BLaER1 (cell line): ENCODE measurements at regions not wholly inside any gene's neighbourhood (a gene's known extent, or its start where the extent isn't known, plus 50 kb on each side); places are given as distances from the start of the nearest gene placed in this dataset.

Experiments used
- H3K27ac ChIP-seq: shearing (Covaris generic); formaldehyde crosslinking; 2 replicates; pipeline ENCODE4 v1.8.1; 2022
- H3K27me3 ChIP-seq: shearing (Covaris generic); formaldehyde crosslinking; 2 replicates; pipeline ENCODE4 v1.8.1; 2022
- H3K36me3 ChIP-seq: shearing (Covaris generic); formaldehyde crosslinking; 2 replicates; pipeline ENCODE4 v1.8.1; 2022
- H3K4me1 ChIP-seq: shearing (Covaris generic); formaldehyde crosslinking; 2 replicates; pipeline ENCODE4 v1.8.1; 2022
- H3K4me2 ChIP-seq: shearing (Covaris generic); formaldehyde crosslinking; 2 replicates; pipeline ENCODE4 v1.8.1; 2022
- H3K4me3 ChIP-seq: shearing (Covaris generic); formaldehyde crosslinking; 2 replicates; pipeline ENCODE4 v1.8.1; 2022
- H3K9ac ChIP-seq: shearing (Covaris generic); formaldehyde crosslinking; 2 replicates; pipeline ENCODE4 v1.8.1; 2022
- H3K9me3 ChIP-seq: shearing (Covaris generic); formaldehyde crosslinking; 2 replicates; pipeline ENCODE4 v1.8.1; 2022
- H4K20me1 ChIP-seq: shearing (Covaris generic); formaldehyde crosslinking; 2 replicates; pipeline ENCODE4 v1.8.1; 2022
- Cebpa-rat ChIP-seq: shearing (Covaris generic); IDR thresholded peaks from 2 replicates; pipeline ENCODE4 v1.8.1; 2022

DNA sequence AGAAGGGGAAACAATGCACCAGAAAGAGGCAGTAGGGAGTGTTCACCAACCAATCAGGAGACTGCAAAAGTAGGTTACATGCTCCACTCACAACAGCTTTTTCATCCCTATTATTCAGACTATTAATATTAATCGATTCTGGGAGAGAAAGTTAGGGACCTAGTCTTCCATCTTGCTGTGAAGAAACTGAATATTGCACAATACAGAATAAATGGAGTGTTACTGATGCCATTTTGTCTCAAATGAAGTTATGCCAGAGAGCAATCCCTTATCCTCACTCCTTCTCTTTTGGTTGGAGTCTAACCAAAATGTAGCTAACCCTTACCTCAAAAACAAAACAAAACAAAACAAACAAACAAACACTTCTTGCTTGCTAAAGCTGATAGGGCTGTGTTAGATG is 1120.9 kb upstream of the GYPC start:
- Histone ChIP-seq H3K9ac (no peak overlapping the region), H3K4me1 (no peaks in the 10 kb centered on the region), H3K4me2 (no peak overlapping the region), H4K20me1 (no peaks in the 10 kb centered on the region), H3K9me3 (no peaks in the 10 kb centered on the region), H3K36me3 (no peaks in the 10 kb centered on the region), H3K27ac (no peak overlapping the region), H3K27me3 (no peaks in the 10 kb centered on the region), H3K4me3 (no peak overlapping the region)
- peak; percentile 40; the same call in 1 of the 2 replicates for TF ChIP-seq Cebpa-rat

DNA sequence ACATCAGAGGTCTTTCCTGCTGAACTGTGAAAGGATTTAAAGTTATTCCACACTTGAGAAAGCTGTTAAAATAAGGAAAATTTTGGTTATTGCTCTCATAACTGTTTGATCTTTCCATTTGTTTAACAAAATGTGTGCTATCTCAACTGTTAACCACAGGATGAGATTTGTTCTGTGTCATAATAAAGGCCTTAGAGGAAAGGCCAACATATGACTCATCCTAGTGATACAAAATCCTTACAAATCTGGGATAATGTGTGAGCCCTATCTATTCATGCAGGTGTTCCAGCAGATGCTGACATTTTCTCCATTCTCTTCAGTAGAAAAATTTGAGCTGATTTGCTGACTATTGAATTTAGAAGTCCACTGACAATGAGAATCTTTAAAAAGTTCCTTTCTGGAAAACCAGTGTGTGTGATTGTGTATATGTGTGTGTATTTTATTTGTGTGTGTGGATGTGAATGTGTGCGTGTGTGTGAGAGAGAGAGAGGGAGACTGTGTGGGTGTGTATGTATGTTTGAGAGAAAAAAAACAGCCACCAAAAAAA is 1111.9 kb upstream of the GYPC start:
- H3K9me3 ChIP-seq, result no peaks in the 10 kb centered on the region
- no peak overlapping the region for H3K27ac ChIP-seq
- TF ChIP-seq Cebpa-rat, result no peak
- H3K27me3 ChIP-seq, result no peaks in the 10 kb centered on the region
- no peak overlapping the region for H3K9ac ChIP-seq
- H3K4me3 ChIP-seq, result no peak overlapping the region
- no peak overlapping the region for H3K4me2 ChIP-seq
- H3K36me3 ChIP-seq, result no peaks in the 10 kb centered on the region
- no peaks in the 10 kb centered on the region for H4K20me1 ChIP-seq
- H3K4me1 ChIP-seq, result no peaks in the 10 kb centered on the region

DNA sequence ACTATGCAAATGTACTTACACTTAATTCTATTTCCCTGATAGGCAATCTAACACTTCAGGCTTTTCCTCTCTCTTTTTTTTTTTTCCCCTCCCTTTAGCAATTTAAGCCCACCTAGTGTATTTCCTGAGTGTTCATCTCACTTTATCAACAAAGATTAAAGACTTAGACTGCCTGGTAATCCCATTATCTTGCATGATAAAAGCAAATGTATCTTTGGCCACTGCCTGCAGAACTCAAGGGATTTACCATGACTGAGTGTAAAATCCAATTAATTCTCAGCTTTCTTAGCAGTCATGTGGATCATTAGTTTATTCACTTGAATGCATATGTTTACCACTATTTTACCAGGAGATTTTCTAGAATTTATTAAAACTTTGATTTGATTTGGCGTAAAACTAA is 1102.2 kb upstream of the GYPC start:
- no peaks in the 10 kb centered on the region for H3K9me3 ChIP-seq
- no peaks in the 10 kb centered on the region for H3K36me3 ChIP-seq
- H3K4me1 ChIP-seq, result peaks cover 10% of the 10 kb centered on the region
- H4K20me1 ChIP-seq, result no peaks in the 10 kb centered on the region
- no peaks in the 10 kb centered on the region for H3K27me3 ChIP-seq
- no peak overlapping the region for H3K27ac ChIP-seq
- H3K4me2 ChIP-seq, result no peak overlapping the region
- TF ChIP-seq Cebpa-rat, result no peak
- H3K4me3 ChIP-seq, result no peak overlapping the region
- H3K9ac ChIP-seq, result no peak overlapping the region

DNA sequence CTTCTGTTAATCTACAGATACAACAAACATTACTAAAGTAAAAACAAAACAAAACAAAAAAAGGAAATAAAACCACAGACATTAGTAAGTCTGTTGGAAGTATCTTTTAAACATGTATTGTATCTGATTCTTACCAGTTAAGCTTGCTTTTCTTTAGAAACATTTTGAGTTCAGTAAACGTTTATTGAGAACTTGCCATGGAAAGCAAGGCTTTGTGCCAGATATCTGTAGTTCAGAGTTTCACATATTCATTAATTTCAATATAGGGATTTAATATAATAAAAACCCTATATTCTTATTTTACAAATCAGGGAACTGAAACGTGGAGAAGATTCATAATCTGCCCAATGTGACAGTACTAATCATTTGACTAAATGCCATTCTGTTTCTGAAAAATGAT is 1101.0 kb upstream of the GYPC start:
- Histone ChIP-seq H3K4me2 (no peak overlapping the region), H4K20me1 (no peaks in the 10 kb centered on the region), H3K4me1 (peaks cover 10% of the 10 kb centered on the region), H3K4me3 (no peak overlapping the region), H3K36me3 (no peaks in the 10 kb centered on the region), H3K27ac (no peak overlapping the region), H3K9me3 (no peaks in the 10 kb centered on the region), H3K9ac (no peak overlapping the region), H3K27me3 (no peaks in the 10 kb centered on the region)
- TF ChIP-seq Cebpa-rat, result no peak

DNA sequence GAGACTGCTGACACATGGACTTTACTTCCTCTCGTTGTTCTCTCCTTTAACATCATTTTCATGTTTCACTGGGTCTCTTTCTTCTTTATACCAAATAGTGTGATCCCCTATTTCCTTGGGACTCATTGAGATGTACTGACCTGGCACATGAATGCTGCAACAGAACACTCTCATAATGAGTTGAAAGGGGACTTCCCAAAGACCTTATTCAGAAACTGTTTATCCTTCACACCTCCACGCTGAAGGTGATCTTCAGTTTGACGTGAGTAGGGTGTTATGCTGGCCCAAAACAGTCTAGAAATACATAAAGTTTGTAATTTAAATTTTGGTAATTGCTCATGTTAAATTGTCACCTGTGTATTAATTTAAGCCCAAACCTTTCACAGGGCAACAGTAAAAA is 1096.8 kb upstream of the GYPC start:
- no peak overlapping the region for H3K9ac ChIP-seq
- H3K4me3 ChIP-seq, result no peak overlapping the region
- H3K4me2 ChIP-seq, result no peak overlapping the region
- H4K20me1 ChIP-seq, result no peaks in the 10 kb centered on the region
- H3K9me3 ChIP-seq, result no peaks in the 10 kb centered on the region
- H3K27me3 ChIP-seq, result no peaks in the 10 kb centered on the region
- H3K36me3 ChIP-seq, result no peaks in the 10 kb centered on the region
- no peak for TF ChIP-seq Cebpa-rat
- peaks cover 10% of the 10 kb centered on the region for H3K4me1 ChIP-seq
- no peak overlapping the region for H3K27ac ChIP-seq

DNA sequence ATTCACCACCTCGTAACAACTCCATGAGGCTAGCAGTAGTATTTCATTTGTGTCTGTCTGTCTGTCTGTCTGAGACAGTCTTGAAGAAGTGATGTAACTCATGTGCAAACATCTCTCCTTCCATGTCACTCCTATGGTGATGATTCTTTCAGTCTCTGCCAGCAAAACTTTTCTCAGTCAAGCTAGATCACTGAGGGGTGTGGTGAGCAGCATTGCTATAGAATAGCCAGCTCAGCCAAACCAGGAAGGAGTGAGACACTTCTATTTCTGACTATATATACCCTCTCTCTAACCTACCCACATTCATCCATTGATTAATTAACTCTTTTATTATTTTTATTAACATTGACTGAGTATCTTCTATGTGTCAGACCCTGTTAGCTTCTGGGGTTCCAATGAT is 1095.1 kb upstream of the GYPC start:
- Histone ChIP-seq H3K27me3 (no peaks in the 10 kb centered on the region), H3K4me1 (peaks cover 10% of the 10 kb centered on the region), H4K20me1 (no peaks in the 10 kb centered on the region), H3K27ac (no peak overlapping the region), H3K36me3 (no peaks in the 10 kb centered on the region), H3K4me2 (no peak overlapping the region), H3K9ac (no peak overlapping the region), H3K4me3 (no peak overlapping the region), H3K9me3 (no peaks in the 10 kb centered on the region)
- no peak for TF ChIP-seq Cebpa-rat

DNA sequence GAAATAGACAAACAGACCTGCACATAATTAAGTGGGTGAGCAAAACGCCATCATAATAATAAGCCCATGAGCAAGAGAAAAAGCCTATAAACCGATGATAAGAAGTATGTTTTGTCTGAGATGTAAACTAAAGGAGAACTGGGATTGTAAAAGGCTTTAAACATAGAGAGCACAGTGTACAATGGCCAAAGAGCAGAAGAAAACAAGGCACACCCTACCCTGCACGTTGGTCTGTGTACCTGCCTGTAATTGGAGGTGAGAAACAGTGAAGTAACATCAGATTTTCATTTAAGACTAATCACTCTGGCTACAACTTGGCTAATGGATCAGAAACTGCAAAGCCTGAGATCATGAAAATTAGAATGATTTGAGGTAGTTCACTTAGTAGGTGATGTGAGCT is 1094.7 kb upstream of the GYPC start:
- Histone ChIP-seq H3K27ac (no peak overlapping the region), H3K4me1 (peaks cover 10% of the 10 kb centered on the region), H3K9ac (no peak overlapping the region), H3K9me3 (no peaks in the 10 kb centered on the region), H3K27me3 (no peaks in the 10 kb centered on the region), H3K4me2 (no peak overlapping the region), H4K20me1 (no peaks in the 10 kb centered on the region), H3K36me3 (no peaks in the 10 kb centered on the region), H3K4me3 (no peak overlapping the region)
- no peak for TF ChIP-seq Cebpa-rat

DNA sequence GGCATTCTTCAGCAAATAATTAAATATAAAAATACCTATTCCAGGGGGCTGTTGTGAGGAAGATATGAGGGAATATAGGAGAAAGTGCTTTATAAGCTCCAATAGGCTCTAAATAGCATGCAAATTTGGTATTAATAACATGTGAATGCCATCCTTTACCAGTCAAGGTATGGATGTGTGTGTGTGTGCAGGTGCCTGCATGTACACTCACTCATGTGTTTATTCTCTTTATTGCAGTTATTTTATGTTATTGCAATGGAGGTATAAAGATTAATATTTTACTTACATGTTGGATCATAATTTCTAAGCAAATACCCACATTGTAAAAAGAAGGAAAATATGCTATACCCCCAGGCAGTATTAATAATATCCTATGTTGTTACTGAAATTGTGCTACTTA is 1093.0 kb upstream of the GYPC start:
- Histone ChIP-seq H3K27me3 (no peaks in the 10 kb centered on the region), H3K27ac (no peak overlapping the region), H4K20me1 (no peaks in the 10 kb centered on the region), H3K36me3 (no peaks in the 10 kb centered on the region), H3K9ac (no peak overlapping the region), H3K4me2 (no peak overlapping the region), H3K9me3 (no peaks in the 10 kb centered on the region), H3K4me1 (no peaks in the 10 kb centered on the region), H3K4me3 (no peak overlapping the region)
- no peak for TF ChIP-seq Cebpa-rat

DNA sequence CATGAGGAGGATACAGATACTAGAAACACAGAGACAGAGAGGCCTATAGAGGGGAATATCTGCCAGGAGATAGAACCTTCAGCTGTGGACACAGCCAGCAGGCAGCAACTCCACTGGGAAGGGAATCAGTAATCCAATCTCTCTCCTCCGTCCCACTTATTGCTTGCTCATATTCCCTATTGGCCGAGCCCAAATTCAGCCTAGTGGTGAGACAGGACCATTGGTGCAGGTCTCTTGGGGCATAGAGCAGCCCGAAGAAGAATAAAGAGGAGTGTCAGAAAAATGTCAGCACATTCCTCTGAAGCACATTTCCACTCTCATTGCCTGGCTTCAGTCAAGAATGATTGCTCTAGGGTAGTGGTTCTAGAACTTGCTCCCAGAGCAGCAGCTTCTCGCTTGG is 1091.5 kb upstream of the GYPC start:
- no peaks in the 10 kb centered on the region for H3K4me1 ChIP-seq
- H3K4me3 ChIP-seq, result no peak overlapping the region
- H3K36me3 ChIP-seq, result no peaks in the 10 kb centered on the region
- no peak overlapping the region for H3K4me2 ChIP-seq
- H3K9ac ChIP-seq, result no peak overlapping the region
- H4K20me1 ChIP-seq, result no peaks in the 10 kb centered on the region
- TF ChIP-seq Cebpa-rat, result no peak
- H3K27me3 ChIP-seq, result no peaks in the 10 kb centered on the region
- H3K27ac ChIP-seq, result no peak overlapping the region
- no peaks in the 10 kb centered on the region for H3K9me3 ChIP-seq

DNA sequence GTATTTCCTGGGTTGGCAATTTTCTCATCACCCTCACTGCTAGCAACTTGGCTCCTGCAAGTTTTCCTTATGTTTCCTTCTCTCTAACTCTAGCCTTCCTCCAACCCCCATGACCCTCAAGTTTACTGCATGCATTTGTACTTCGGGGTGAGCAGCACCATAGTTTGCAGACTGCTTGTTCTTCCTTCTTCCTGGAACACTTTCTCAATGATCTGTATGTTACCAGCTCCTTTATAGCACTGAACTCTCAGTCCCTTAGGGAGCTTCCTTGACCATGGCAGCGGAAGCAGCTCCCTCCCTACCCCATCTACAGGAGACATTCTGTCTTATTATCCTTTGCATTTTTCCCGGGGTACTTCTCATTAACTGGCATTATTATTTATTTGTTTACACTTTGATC is 1089.5 kb upstream of the GYPC start:
- H3K27me3 ChIP-seq, result no peaks in the 10 kb centered on the region
- no peaks in the 10 kb centered on the region for H3K36me3 ChIP-seq
- TF ChIP-seq Cebpa-rat, result no peak
- H3K9ac ChIP-seq, result no peak overlapping the region
- H3K27ac ChIP-seq, result no peak overlapping the region
- no peak overlapping the region for H3K4me2 ChIP-seq
- no peaks in the 10 kb centered on the region for H4K20me1 ChIP-seq
- H3K9me3 ChIP-seq, result no peaks in the 10 kb centered on the region
- H3K4me1 ChIP-seq, result no peaks in the 10 kb centered on the region
- H3K4me3 ChIP-seq, result no peak overlapping the region

DNA sequence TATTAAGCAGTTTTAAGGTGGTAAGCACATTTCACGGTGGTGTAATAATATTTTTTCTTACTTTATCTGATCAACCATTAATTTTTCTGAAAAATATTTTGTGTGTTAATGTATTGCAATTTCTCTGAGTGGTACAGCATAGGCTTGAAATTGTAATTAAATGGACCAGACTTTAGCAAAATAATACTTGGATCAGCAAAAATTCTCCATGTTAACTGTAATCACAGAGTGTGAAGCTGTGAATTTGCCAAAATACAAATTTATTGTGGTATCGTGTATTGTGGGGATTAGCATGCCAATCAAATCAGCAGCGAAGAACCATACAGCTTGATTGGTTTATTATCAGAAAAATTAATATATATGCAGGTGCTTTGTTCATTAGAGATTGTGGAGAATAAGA is 1088.9 kb upstream of the GYPC start:
- TF ChIP-seq Cebpa-rat, result no peak
- H3K4me3 ChIP-seq, result no peak overlapping the region

More for the DNA sequence above, 1088.9 kb upstream of the GYPC start:
- no peak overlapping the region for H3K4me2 ChIP-seq
- H4K20me1 ChIP-seq, result no peaks in the 10 kb centered on the region
- no peaks in the 10 kb centered on the region for H3K4me1 ChIP-seq
- no peaks in the 10 kb centered on the region for H3K27me3 ChIP-seq
- H3K9me3 ChIP-seq, result no peaks in the 10 kb centered on the region
- H3K36me3 ChIP-seq, result no peaks in the 10 kb centered on the region
- no peak overlapping the region for H3K27ac ChIP-seq
- H3K9ac ChIP-seq, result no peak overlapping the region
